ENCODE measurements at regions not wholly inside any gene's neighbourhood (a gene's known extent, or its start where the extent isn't known, plus 50 kb on each side); places are given as distances from the start of the nearest gene placed in this dataset.
A peak's percentile ranks its signal among the peaks of the same experiment; 100 is the strongest.
"Not testable (repeated sequence)": the region's sequence is repeated elsewhere in the genome, so short reads cannot be mapped to it uniquely, and the experiment has no call there.

DNA sequence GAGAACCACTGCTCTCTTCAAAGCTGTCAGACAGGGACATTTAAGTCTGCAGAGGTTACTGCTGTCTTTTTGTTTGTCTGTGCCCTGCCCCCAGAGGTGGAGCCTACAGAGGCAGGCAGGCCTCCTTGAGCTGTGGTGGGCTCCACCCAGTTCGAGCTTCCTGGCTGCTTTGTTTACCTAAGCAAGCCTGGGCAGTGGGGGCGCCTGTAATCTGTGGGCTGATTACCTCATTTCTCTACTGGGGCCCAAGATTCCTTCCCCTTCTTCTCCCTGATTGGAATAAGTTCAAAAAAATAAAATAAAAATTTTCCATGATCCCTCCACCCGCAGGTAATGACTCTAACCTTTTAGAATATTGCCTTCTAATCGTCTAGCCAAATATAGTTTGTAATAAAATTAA, 449.3 kb upstream of the DYNLRB2 start:
- FAIRE-seq, result not testable (repeated sequence)

GRCh38 chr16:80085606-80086005, 455.2 kb upstream of the DYNLRB2 start:
- DNase-seq (ENCODE audit: low spot score) (no peak), FAIRE-seq (no peak)

More for the DNA sequence above, 449.3 kb upstream of the DYNLRB2 start:
- DNase-seq (ENCODE audit: low spot score), result not testable (repeated sequence)

DNA sequence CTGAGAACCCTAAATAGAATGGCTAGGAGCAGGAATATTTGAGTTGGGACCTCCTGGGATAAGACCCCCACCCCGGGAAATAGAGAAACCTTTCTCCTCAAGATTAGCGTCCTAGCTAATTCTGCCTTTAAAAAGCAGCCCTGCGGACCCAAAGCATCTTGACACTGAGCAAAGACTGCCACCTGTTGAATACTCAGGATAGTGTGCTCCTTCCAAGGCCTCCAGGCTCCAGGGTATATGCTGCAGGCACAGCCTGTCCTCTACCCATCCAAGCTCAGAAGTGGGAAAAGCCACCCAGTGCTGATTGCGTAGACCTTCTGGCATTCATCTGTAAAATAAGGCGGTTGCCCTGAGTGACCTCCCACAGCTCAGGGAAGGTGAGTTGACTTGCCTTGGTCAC, 456.2 kb upstream of the DYNLRB2 start:
- no peak for FAIRE-seq
- DNase-seq (ENCODE audit: low spot score), result peak; percentile 62

DNA sequence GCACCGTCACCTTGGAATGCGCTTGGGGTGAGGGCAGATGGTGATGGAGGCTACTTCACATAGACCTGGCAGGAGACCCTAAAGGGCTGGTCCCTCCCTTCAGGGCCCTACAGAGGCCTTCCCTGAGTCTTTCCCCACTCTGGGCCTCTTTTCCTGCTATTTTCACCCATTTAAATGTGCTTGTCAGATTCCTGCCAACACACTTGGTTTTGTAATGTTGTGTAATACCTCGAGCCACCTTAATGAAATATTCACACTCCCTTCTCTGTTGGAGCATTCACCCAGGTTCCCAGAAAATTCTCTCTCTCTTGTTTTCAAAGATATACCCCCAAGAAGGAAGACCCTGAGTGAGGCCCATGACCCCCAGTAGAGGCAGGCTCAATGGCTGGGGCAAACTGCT, 456.6 kb upstream of the DYNLRB2 start:
- no peak for DNase-seq (ENCODE audit: low spot score)
- FAIRE-seq, result no peak

GRCh38 chr16:80082906-80083305, 457.9 kb upstream of the DYNLRB2 start:
- DNase-seq (ENCODE audit: low spot score), result no peak
- FAIRE-seq, result no peak

DNA sequence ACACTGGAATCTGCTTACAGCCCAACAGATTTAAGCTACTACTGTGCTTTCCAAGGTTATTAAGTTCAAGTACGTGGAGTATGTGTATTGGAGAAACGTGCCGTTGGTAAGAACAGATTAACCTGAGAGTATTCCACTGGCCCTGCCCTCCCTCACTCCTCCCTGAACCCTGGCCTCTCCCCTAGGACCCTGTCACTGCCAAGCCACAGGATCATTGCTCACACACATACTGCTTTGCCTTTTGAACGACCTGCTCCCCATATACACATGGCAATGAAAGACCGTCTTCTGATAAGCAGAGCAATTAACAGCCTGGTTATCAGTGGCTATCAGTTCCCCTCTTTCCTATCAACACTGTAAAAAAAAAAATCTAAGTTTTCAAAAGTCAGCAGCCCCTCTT, 458.9 kb upstream of the DYNLRB2 start:
- DNase-seq (ENCODE audit: low spot score) (no peak), FAIRE-seq (no peak)

DNA sequence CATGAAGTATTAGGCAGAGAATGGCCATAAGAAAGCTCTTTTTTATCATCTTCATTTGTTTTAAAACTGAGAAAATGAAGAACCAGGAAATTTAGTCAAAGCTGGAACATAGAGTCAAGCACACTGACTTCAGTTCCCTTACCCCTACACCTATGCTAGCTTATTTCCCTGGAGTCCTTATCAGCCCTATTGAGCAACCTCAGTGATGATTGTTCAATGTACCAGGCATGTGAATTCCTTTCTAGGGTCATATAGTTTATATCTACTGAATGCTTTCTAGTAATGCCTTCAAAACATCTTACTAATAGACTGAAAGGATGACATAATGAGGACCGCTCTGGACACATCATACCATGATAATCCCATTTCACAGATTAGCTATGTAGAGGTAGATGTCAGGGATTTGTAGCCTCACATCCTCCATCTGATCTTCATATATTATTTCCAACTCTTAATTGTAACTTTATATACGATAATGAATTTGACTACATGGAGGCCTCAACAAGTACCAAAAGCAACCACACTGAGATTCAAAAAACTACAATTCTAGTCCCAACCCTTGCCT, 460.4 kb upstream of the DYNLRB2 start:
- FAIRE-seq, result no peak
- no peak for DNase-seq (ENCODE audit: low spot score)

GRCh38 chr16:80079072-80079471, 461.7 kb upstream of the DYNLRB2 start:
- FAIRE-seq (no peak), DNase-seq (ENCODE audit: low spot score) (no peak)

- DNase-seq (ENCODE audit: low spot score) (no peak), FAIRE-seq (no peak)
Observed at GRCh38 chr16:80077696-80078095, 463.1 kb upstream of the DYNLRB2 start.

DNA sequence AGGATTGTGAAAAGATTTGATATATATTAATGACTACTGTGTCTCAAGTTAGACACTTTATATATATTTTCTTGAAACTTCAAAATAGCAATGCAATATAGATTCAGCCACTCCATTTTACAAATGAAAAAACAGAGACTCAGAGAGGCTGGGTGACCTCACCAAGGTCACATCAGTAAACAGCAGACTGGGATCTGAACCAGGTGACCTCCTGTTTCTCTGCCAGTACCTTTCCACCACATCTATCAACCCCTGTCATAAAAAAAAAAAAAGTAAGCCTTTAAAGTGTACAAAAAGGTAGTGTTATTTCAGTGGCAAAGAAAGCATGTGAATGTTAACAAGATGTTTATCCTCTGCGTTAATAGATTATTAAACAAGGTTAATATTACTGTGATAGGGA, 466.5 kb upstream of the DYNLRB2 start:
- FAIRE-seq, result no peak

GRCh38 chr16:80071964-80072456, 468.8 kb upstream of the DYNLRB2 start:
- FAIRE-seq (no peak), DNase-seq (ENCODE audit: low spot score) (no peak)

More for the DNA sequence above, 466.5 kb upstream of the DYNLRB2 start:
- DNase-seq (ENCODE audit: low spot score), result no peak

DNA sequence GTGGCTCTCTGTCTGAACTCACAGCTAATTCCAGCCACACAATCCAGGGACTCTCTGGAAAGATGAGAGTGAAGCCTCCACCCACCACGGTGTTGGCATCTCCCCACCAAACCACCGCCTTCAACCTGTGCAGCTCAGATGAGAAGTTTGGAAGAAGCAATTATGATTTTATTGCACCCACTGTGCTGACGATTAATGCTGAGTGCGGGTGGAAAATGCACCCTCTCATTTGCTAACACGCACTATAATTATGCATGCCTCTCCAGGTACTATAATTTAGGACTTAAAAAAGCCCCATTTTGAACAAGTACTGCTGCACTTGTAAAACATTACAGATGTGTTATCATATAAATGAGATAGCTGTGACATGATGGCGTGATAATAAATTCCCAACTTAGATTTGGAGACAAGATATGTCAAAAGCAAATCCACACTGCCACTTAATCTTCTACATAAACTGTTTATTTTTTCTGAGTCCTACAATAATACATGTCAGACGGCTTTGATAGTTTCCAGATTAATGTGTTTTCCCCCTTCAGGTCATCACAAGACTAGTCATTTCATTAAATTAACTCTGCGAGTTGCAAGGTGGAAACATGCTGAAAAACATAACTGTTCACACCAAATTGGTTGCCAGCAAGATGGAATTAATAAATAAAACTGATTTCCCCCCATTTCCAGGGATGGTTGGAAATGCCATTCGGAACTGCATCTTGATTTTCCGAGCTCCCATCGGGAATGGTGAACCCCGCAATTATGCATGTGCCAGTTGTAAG, 466.5 kb upstream of the MAF start:
- DNase-seq (ENCODE audit: low spot score) (no peak), FAIRE-seq (no peak)

GRCh38 chr16:80065541-80065940, 465.0 kb upstream of the MAF start:
- DNase-seq (ENCODE audit: low spot score) (no peak), FAIRE-seq (no peak)

- FAIRE-seq, result no peak
- no peak for DNase-seq (ENCODE audit: low spot score)
Observed at GRCh38 chr16:80063713-80064069, 463.2 kb upstream of the MAF start.

GRCh38 chr16:80063031-80063712, 462.6 kb upstream of the MAF start:
- DNase-seq (ENCODE audit: low spot score) (no peak), FAIRE-seq (no peak)

DNA sequence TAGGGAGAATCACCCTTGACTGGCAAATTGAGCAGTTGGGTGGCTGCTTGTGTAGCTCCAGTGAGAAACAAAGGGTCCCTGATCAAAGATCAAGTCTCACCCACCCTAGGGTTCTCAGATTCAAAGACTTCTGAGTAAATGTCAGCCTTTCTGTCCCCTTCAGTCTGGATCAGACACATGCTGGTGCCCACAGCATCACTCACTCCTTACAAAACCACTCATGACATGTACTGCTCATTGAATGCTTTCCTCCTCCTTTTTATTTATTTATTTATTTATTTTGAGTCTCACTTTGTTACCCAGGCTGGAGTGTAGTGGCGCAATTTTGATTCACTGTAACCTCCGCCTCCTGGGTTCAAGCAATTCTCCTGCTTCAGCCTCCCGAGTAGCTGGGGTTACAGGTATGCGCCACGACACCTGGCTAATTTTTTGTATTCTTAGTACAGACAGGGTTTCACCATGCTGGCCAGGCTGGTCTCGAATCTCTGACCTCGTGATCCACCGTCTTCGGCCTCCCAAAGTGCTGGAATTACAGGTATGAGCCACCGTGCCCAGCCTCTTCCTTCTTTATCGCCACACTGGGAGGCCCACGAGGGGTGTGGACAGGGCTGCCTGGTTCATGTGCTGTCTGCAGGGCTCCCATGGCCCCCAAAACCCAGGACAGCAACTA, 462.0 kb upstream of the MAF start:
- DNase-seq (ENCODE audit: low spot score), result no peak

GRCh38 chr16:80060470-80060869, 459.9 kb upstream of the MAF start:
- DNase-seq (ENCODE audit: low spot score) (peak; percentile 10), FAIRE-seq (no peak)

More for the DNA sequence above, 462.0 kb upstream of the MAF start:
- no peak for FAIRE-seq

DNA sequence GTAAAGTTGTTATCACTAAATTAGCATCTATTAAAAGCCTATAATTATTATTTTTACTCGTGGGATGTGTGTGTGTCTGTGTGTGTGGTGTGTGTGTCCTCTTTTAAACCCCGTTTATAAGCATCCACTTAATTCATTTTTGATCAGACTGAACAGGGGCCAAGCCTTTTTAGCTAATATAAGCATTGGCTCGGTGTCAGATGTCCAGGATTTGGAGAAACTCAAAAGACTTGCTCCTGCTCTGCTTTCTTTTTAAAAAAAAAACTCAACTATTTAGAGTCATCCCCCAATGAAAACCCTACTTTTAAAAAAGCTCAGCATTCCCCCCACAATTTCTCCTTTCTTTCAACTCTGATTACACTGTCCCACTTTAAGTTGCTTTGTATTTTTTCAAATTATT, 459.3 kb upstream of the MAF start:
- DNase-seq (ENCODE audit: low spot score), result no peak
- no peak for FAIRE-seq

DNA sequence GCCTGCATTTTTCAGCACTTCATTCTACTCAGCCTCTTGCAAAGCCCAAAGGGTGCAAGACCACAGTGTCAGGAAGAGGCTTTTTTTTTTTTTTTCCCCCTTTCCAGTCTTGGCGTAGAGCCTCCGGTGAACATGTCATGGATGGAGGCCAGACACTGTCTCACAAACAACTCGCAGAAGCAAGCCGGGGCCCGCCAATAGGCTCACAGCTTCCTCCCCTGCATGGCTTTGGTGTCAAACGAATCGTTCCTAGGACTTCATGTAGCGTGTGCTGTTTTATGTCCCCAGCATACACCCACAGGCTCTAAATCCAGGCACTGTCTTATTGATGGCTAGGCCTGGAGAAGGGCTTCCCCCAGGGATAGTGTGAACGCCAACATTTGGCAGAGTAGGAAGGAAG, 457.7 kb upstream of the MAF start:
- FAIRE-seq (no peak), DNase-seq (ENCODE audit: low spot score) (no peak)

DNA sequence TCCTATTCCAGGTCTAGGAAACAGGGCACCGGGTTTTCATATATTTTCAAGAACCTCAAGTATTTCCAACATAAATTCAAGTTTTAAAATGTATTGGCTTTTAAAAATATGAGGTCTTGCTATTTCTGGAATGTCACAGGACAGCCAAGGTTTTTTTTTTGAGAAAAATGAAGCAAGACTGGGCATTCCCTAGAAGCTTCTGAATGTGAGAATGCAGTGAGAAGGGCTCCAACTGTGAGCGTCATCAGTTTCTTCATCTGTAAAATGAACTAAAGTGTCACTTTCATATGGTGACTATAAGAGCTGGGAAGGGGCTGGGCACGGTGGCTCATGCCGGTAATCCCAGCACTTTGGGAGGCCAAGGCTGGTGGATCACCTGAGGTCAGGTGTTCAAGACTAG, 455.8 kb upstream of the MAF start:
- FAIRE-seq, result no peak
- no peak for DNase-seq (ENCODE audit: low spot score)

- FAIRE-seq, result no peak
- no peak for DNase-seq (ENCODE audit: low spot score)
Observed at GRCh38 chr16:80055831-80056230, 455.3 kb upstream of the MAF start.

DNA sequence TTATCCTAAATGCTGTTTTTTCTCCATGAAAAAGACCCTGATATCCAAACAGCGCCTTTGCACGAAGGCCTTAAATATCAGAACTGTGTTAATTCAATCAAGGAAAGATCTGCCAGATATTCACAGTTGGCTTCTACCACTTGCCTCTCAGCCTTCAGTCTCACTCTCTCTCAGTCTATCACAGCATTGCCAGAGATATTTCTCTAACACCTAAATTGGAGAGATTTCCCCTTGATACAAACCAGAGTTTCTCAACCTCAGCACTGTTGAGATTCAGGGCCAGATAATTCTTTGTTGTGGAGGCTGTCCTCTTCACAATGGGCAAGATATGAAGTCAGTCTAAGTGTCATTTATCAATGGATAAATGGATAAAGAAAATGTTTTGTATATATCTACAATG, 454.1 kb upstream of the MAF start:
- no peak for DNase-seq (ENCODE audit: low spot score)
- no peak for FAIRE-seq

All from RCC 7860 (cell line).